Fibroblast of skin of abdomen (primary cell): ENCODE measurements at regions not wholly inside any gene's neighbourhood (a gene's known extent, or its start where the extent isn't known, plus 50 kb on each side); places are given as distances from the start of the nearest gene placed in this dataset.
"Not testable (repeated sequence)": the region's sequence is repeated elsewhere in the genome, so short reads cannot be mapped to it uniquely, and the experiment has no call there.

Source experiments
- DNase-seq: peaks from one replicate; pipeline ENCODE4 v3.0.0-alpha.2; 2013

GRCh38 chr12:131229426-131230339 is 276.0 kb downstream of the ADGRD1 start:
- DNase-seq: no peak

- DNase-seq: no peak
Observed at GRCh38 chr12:131230340-131231031, 276.8 kb downstream of the ADGRD1 start.

- no peak for DNase-seq
Observed at GRCh38 chr12:131231032-131231980, 277.6 kb downstream of the ADGRD1 start.

- no peak for DNase-seq
Observed at GRCh38 chr12:131232036-131232435, 278.3 kb downstream of the ADGRD1 start.

GRCh38 chr12:131232872-131233271 is 279.2 kb downstream of the ADGRD1 start:
- not testable (repeated sequence) for DNase-seq

DNA sequence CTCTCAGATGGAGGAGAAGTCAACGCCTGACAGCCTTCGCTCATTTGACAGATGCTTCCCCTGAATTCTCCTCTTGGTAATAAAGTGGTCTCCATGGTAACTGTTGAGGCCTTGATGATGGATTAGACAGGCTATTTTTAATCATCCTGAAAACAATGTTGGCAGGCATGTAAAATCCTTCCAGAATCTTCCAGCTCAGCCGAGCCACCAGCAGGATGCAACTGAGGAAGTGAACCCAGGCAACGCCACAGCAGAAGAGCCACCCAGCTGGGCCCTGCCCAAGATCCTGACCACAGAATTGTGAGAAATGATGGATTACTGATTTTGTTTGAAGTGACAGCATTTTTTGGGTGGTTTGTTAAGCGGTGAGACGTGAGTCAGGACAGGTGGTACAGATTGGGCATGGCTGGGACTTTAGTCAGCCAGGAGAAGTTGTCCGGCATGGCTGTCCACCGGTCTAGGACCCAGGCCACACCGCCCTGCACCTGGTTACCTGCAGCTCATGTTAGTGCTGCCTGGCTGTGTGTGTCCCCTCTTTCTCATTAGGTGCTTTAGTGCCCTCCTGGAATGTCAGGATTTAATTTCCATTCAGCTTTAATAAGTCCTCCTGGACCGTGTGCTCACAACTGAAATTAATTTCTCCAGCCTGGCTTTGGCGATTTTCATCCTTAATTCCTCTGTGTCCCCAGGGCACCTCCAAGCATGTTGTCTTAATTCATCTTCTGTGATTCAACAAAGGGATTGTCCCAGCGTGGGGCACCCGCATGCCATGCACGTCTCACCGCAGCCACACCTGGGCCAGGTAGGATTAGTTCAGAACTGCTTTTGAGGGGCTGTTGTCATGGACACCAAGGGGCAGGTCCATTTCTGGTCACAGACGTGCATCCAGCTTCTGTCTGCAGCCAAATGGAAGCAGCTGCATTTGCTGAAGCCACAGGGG is 280.4 kb downstream of the ADGRD1 start:
- DNase-seq: not testable (repeated sequence)

DNA sequence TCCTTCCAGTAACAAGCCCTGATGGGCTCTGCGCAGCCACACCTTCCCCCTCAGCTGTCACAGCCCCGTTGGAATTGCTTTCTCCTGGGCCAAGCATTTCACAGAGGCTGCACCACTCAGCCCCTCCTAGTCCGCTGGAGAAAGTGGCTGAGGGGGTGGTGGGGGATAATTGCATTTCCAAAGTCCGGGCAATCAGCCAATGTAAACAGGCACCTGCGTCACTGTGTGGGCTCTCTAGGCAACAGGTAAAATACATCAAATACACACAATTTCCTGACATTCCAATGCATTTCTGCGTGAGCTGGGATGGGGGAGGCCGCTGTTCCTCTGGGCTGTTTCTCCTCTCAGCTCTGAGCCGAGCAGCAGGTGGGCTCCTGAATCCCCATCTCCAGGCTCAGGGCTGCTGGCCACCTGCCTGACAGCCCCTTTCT is 281.1 kb downstream of the ADGRD1 start:
- DNase-seq: not testable (repeated sequence)

DNA sequence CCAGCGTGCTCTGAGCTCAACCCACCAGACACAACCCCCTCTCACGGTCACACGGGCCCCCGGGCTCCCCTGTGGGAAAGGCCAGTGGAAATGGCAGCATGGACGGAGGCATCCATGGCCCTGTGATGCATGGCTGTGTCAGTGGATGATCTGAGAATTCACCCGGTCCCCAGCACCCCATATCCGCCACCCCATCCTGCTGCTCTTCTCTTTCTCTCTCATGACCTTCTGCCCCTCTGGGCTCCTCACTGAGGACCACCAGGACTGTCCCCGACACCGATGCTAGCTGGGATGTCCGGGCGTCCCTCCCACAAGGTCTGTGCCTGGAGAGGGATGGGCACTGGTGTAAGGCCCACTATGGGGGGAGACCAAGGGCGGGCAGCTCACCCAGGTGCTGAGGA is 282.2 kb downstream of the ADGRD1 start:
- DNase-seq: no peak

- DNase-seq: no peak
Observed at GRCh38 chr12:131239384-131240094, 285.8 kb downstream of the ADGRD1 start.

DNA sequence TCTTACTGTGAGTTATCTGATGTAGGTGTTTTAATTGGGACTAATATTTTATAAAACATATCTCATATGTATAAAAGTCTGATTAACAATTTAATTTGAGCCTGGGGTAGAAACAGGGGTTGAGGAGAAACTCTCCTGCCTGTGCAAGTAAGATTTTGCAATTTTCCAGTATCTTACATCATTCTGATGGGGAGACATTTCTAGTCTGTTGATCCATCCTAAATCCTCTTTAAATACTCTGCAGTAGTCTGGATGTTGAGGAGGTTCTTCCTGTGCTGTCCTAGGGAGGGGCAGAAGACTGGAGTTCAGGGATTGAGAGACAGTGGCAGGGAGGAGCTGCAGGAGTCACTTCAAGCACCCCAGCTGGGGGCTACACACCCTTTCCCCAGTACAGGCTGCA is 287.8 kb downstream of the ADGRD1 start:
- no peak for DNase-seq

DNA sequence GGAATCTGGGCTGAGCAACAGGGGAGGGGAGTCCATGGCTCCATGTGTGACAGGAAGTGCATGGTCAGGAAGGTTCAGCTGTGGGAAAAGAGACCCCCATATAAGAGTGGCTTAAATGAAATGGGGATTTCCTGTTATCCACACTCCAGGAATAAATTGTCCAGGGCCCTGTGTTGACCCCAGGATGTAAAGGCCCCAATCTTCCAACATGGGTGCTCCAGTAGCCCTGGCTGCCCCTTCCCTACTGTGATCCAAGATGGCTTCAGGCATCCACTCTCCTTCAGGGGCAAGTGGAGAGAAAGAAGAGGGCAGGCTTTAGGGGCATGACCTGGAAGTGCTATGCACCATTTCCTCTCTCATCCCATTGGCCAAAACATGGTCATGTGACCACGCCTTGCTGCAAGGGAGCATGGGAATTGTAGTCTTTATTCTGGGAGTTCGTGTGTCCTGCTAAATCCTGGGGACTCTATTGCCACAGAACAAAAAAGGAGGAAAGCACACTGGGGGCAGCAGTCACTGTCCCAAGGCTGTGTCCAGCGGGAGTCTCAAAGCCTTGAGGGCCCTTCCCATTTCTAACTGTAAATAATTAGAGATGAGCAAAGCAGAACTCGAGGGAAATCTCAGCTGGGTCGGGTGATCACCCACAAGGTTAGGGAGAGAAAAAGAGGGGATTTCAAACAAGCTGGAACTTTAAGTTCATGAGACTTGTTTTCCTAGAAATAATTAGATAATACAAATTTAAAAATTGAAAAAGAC is 289.2 kb downstream of the ADGRD1 start:
- DNase-seq: no peak

DNA sequence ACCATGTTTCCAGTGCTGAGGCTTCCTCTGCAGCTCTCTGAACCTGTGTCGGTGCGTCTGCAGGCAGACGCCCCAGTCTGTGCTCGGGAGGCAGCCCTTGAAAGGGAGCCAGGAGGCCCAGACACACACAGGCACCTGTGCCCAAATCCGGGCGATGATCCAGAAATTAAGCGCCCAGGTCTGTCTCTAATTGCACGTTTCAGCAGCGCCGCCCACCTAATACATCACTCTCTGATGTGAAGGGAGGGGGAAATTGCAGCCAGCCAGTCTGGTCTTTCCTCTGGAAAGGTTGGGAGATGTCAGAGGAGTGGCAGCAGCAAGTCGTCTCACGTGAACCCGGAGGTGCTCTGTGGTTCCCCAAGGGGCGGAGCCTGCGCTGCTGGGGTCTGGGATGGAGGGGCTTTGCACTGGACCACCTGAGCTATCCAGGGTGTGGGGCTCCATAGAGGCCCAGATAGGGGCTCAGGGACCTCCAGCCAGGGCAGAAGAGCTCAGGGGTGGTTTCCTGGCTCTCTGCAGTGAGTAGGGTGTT is 290.5 kb downstream of the ADGRD1 start:
- not testable (repeated sequence) for DNase-seq

GRCh38 chr12:131245161-131245560 is 291.5 kb downstream of the ADGRD1 start:
- not testable (repeated sequence) for DNase-seq

DNA sequence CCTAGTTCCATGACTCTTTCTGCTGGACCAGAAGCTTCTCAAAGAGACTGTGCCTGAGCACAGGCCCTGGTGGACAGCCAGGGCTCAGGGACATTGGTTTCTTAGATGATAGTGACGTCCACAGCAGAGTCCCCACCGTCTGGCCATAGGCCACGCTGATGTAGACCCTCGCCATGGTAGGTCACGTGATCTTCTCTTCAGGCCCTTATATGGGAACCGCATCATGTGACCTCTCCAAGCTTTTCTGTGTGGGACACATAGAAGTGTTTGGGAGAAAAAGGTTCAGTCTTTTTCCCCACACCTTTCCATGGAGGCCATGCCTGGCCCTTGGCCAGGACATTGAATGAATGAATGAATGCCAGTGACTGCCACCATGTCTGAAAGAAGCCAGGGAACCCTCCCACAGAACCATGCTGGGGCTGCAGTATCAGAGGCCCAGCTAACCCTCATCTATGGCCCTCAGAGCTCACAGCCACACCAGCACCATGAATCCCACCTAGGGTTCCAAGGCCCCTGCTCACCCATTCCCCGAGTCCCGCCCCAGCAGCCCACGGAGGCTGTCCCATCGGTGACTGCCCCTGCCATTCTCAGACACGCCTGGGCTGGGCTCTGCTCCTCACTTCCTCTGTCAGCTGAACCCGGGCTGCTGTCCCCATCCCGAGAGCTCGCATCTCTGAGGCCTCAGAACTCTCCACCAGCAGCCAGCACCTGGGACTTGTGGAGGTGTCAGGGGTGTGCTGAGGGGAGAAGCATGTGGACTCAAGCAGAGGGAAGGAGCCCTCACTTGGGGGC is 292.1 kb downstream of the ADGRD1 start:
- DNase-seq: no peak

- not testable (repeated sequence) for DNase-seq
Observed at GRCh38 chr12:131247026-131247725, 293.5 kb downstream of the ADGRD1 start.

GRCh38 chr12:131247875-131248274 is 294.2 kb downstream of the ADGRD1 start:
- not testable (repeated sequence) for DNase-seq

- DNase-seq: no peak
Observed at GRCh38 chr12:131249246-131250027, 295.7 kb downstream of the ADGRD1 start.
